Subcutaneous abdominal adipose tissue (tissue), 5 donors: ENCODE measurements at regions not wholly inside any gene's neighbourhood (a gene's known extent, or its start where the extent isn't known, plus 50 kb on each side); places are given as distances from the start of the nearest gene placed in this dataset.

ENCODE experiments used
- H3K27ac ChIP-seq: one replicate; pipeline ENCODE4 v1.7.0; 2013; ENCODE audit warnings: low read depth, mild to moderate bottlenecking, inconsistent platforms, low read length, moderate library complexity
- H3K27me3 ChIP-seq, 5 donors: one replicate each; pipeline ENCODE4 v1.7.0; 2013; ENCODE audit warnings: low read length in 5 of 5, inconsistent platforms in 1 of 5; ENCODE audit not compliant: control insufficient read depth in 5 of 5, insufficient read depth in 4 of 5
- H3K36me3 ChIP-seq, 5 donors: one replicate each; pipeline ENCODE4 v1.7.0; 2013; ENCODE audit warnings: low read length in 5 of 5; ENCODE audit not compliant: control insufficient read depth in 5 of 5, insufficient read depth in 5 of 5
- H3K4me1 ChIP-seq, 5 donors: one replicate each; pipeline ENCODE4 v1.7.0; 2013; ENCODE audit warnings: low read length in 5 of 5, mild to moderate bottlenecking in 3 of 5, moderate library complexity in 1 of 5; ENCODE audit not compliant: control insufficient read depth in 5 of 5, insufficient read depth in 5 of 5
- H3K4me3 ChIP-seq, 5 donors: one replicate each; pipeline ENCODE4 v1.7.0; 2013; ENCODE audit warnings: low read length in 5 of 5, low read depth in 1 of 5
- H3K9ac ChIP-seq, 5 donors: one replicate each; pipeline ENCODE4 v1.7.0; 2013; ENCODE audit warnings: low read length in 5 of 5, mild to moderate bottlenecking in 4 of 5, moderate library complexity in 3 of 5
- H3K9me3 ChIP-seq, 5 donors: one replicate each; pipeline ENCODE4 v1.7.0; 2013; ENCODE audit warnings: low read length in 5 of 5; ENCODE audit not compliant: control insufficient read depth in 5 of 5
- donor health status: healthy.
- donor health status: healthy.
- donor health status: healthy.
- donor health status: healthy.
- donor health status: healthy.

DNA sequence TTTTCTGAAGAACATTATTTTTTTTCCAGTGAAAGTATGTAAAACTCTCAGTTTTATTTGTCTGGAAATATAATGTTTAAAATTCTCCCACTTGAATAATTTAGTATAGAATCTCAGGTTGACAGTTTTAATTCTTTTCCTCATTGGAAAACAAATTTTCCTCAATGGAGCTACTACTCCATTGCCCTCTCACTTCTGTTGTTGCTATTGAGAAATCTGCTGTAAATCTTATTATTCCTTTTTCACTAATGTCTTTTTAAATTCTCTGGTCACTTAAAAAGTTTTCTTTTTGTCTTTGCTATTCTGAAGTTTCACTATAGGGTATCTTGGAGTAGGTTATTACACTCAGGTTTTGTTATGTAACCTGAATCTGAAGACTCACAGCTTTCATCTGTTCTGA lies 216.1 kb upstream of the PMFBP1 start:
- no peak overlapping the region for H3K9ac ChIP-seq
- no peak overlapping the region for H3K4me3 ChIP-seq
- no peaks in the 10 kb centered on the region for H3K27me3 ChIP-seq
- no peak overlapping the region for H3K27ac ChIP-seq
- no peaks in the 10 kb centered on the region for H3K36me3 ChIP-seq
- no peaks in the 10 kb centered on the region for H3K4me1 ChIP-seq
- peaks cover 0 to 14% (median 10%) of the 10 kb centered on the region in 5 donors for H3K9me3 ChIP-seq

DNA sequence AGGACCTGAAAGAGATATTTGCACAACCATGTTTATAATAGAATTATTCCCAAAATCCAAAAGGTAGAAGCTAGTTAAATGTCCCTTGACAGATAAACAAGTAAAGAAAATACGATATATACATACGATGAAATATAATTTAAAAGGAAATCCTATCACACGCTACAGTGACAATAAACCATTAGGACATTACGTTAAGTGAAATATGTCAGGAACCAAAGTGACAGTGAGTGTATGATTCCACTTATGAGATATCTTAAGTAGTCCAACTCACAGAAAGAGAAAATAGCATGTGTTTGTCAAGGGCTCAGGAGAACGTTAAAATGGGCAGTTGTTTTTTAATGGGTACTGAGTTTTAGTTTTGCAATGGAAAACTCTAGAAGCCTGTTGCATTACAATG lies 212.7 kb upstream of the PMFBP1 start:
- no peaks in the 10 kb centered on the region for H3K27me3 ChIP-seq
- peaks cover 0 to 14% (median 9%) of the 10 kb centered on the region in 5 donors for H3K9me3 ChIP-seq
- no peak overlapping the region for H3K4me3 ChIP-seq
- no peaks in the 10 kb centered on the region for H3K4me1 ChIP-seq
- no peak overlapping the region for H3K27ac ChIP-seq
- no peaks in the 10 kb centered on the region for H3K36me3 ChIP-seq
- H3K9ac ChIP-seq, result no peak overlapping the region

DNA sequence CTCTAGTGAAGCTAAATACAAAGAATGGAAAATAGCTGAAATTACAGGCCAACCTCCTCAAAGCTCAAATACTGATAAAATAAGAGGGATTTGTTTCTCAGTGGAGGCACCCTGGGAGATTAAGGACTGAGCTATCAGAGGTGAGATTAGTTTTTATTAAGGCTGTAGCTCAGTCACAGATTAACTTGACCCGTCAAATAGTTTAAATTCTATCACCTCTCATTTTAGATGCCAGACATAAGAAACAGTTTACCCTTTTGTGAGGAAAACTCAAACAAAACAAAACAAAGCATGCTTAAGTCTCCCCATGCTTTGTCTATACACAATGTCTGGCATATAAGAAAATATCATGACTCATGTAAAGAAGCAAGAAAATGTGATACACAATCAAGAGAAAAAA lies 208.3 kb upstream of the PMFBP1 start:
- no peaks in the 10 kb centered on the region for H3K36me3 ChIP-seq
- H3K27ac ChIP-seq, result no peak overlapping the region
- no peaks in the 10 kb centered on the region for H3K9me3 ChIP-seq
- no peaks in the 10 kb centered on the region for H3K4me1 ChIP-seq
- H3K9ac ChIP-seq, result no peak overlapping the region
- no peak overlapping the region for H3K4me3 ChIP-seq
- no peaks in the 10 kb centered on the region for H3K27me3 ChIP-seq

DNA sequence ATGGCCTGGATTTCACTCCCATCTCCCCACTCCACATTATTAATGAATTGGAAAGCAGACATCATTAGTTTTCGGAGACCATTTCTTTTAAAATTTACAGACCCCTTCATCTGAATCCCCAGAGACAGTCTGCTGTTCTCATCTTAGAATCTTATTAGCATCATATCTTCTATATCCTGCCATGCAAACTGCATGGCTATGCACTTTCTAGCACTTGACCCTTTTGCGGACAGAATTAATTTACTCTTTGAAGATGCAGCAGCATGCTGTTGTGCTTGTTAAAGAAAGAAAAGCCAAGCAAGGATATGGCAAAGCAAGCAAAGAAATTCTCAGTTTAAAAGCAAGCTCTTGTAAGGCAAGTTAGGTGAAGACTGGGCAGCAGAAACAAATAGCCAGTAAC lies 201.2 kb upstream of the PMFBP1 start:
- Histone ChIP-seq H3K36me3 (no peaks in the 10 kb centered on the region), H3K4me1 (no peaks in the 10 kb centered on the region), H3K4me3 (no peak overlapping the region), H3K27me3 (no peaks in the 10 kb centered on the region), H3K27ac (no peak overlapping the region), H3K9me3 (no peaks in the 10 kb centered on the region), H3K9ac (no peak overlapping the region)

DNA sequence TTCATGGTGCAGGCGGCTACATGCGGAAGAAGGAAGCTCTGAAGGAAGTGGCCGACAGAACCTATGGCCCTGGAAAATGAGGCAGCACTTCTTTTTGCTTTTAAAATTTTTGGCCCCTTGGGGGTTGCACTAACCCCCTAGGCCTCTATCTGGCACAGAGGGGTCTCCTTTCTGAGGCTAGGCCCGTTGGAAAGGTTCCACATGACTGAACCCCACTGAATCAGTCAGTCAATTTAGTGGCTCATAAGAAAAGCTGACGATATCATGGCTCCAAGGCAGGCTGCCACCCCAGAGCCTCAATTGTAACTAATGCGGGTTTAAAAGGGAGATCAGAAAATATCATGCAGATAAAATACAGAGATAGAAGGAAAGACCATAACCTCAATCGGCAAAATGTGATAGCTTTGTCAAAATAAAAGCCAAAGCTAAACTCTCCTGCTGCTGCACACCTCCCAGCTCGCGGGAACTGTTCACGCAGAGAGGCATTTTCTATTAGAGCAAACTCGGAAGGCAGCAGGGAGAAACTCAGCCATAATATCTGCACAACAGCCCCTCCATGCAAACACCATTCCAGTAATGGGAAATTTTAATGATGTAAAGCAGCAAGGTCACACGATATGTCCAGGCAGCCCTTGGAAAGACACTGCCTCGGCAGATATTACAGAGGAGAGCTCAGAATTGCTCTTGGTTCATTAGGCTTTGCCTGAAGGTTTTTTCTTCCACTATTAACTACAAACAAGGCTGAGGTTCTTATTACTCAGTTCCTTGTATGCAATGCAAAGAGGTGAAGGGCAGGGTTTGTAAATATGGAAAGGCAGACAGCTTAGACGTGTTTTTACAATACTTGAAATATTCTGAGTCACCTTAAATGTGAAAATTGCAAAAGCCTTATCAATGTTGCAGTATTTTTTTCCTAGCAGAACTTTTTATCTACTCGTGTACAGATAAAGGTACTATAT lies 200.4 kb upstream of the PMFBP1 start:
- Histone ChIP-seq H3K4me1 (no peaks in the 10 kb centered on the region), H3K27ac (no peak overlapping the region), H3K27me3 (no peaks in the 10 kb centered on the region), H3K36me3 (no peaks in the 10 kb centered on the region), H3K9ac (no peak overlapping the region), H3K9me3 (peaks cover 0 to 2% (median 0%) of the 10 kb centered on the region in 5 donors), H3K4me3 (no peak overlapping the region)

DNA sequence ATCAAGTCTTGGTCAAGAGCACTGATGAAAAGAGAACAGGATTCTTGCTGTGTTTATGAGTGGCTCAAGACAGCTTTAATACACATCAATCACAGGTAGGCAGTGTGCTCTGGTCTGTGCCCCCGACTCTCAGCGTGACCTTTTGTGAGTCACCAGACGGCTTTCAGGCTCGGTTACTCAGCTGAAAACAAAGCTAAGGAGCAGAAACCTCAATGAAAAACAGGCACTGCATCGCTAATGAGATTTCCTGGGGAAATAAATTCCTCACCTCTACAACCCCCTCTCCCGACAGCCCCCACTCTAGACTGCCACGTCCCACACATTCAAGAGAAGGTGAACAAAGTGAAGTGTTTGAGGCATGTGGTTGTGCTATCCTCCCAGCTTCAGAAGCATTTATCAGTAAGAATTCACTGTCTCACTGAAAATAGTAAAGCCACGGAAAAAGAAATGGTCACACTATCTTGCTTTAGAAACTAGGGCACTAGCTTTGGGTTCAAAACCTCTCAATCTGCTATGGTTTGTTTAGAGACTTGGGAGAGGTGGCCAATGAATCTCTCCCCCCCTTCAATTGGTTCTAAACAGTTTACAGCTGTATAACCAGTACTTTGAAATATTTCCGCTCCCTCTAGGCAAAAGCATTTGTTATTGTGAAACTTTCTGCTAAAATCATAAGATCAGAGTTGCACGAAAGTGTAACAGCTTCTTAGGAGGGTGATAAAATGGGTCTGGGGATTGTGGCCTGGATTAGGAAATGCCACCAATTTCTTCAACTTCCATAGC lies 199.5 kb upstream of the PMFBP1 start:
- H3K27ac ChIP-seq, result no peak overlapping the region
- no peak overlapping the region for H3K9ac ChIP-seq
- peaks cover 0 to 2% (median 0%) of the 10 kb centered on the region in 5 donors for H3K9me3 ChIP-seq
- H3K4me1 ChIP-seq, result no peaks in the 10 kb centered on the region
- H3K4me3 ChIP-seq, result no peak overlapping the region
- H3K36me3 ChIP-seq, result no peaks in the 10 kb centered on the region
- no peaks in the 10 kb centered on the region for H3K27me3 ChIP-seq

DNA sequence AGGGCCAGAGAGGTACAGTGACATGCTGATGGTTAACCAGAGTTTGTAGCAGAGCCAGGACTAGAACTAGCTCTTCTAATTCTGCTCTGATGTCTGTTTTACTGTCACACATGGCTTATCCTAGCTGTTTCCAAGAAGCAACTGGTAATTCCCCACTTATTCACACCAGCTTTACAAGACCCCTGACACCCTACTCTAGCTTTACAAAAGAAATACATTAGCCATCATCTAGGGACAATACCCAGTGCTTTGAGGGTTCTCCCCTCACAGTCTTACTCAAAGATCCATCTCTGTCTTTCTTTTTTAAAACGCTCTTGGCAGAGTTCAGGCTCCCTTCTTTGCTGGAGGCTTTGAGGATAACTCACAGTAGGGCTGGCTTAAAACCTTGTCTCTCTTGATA lies 197.3 kb upstream of the PMFBP1 start:
- no peaks in the 10 kb centered on the region for H3K4me1 ChIP-seq
- no peak overlapping the region for H3K9ac ChIP-seq
- no peaks in the 10 kb centered on the region for H3K27me3 ChIP-seq
- H3K4me3 ChIP-seq, result no peak overlapping the region
- no peak overlapping the region for H3K27ac ChIP-seq
- H3K36me3 ChIP-seq, result no peaks in the 10 kb centered on the region
- peaks cover 0 to 6% (median 0%) of the 10 kb centered on the region in 5 donors for H3K9me3 ChIP-seq

DNA sequence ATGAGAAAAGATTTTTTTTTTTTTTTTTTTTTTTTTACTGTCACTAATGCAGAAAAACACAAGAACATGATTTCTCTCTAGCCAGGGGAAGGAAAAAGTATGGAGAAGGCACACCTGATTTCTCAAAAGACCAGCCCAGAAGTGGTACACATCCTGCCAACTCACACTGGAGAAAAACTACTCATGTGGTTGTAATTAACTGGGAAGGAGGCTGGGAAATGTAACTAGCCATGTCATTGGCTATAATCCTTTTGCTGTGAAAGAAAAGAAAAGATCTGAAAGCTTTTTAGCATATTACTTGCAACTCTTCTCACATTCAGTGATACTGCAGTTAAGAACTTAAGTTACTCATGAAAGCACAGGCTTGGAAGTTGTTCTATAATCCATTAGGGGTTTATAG lies 195.9 kb upstream of the PMFBP1 start:
- Histone ChIP-seq H3K36me3 (no peaks in the 10 kb centered on the region), H3K4me1 (no peaks in the 10 kb centered on the region), H3K9ac (no peak overlapping the region), H3K9me3 (peaks cover 0 to 6% (median 0%) of the 10 kb centered on the region in 5 donors), H3K4me3 (no peak overlapping the region), H3K27me3 (no peaks in the 10 kb centered on the region), H3K27ac (no peak overlapping the region)

DNA sequence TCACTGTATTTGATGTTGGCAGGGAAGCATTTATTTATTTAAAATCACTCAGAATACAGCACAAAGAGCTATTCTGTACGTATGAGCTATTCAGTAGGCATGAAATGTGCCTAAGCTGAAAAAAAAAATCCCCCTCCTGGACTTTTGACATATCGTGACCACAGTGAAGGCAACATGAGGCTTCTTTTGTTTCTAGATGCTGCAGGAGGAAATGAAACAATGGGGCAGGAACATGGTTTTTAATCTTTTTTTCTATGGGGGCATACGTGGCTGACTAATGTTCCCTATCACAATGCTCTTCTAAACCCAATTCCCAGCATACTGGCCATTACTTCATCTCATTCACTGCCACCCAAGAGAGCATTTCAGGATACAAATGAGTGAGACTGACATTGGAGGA lies 191.0 kb upstream of the PMFBP1 start:
- no peaks in the 10 kb centered on the region for H3K4me1 ChIP-seq
- no peak overlapping the region for H3K9ac ChIP-seq
- H3K36me3 ChIP-seq, result no peaks in the 10 kb centered on the region
- H3K27ac ChIP-seq, result no peak overlapping the region
- no peaks in the 10 kb centered on the region for H3K27me3 ChIP-seq
- no peak overlapping the region for H3K4me3 ChIP-seq
- H3K9me3 ChIP-seq, result peaks cover 0 to 6% (median 0%) of the 10 kb centered on the region in 5 donors

DNA sequence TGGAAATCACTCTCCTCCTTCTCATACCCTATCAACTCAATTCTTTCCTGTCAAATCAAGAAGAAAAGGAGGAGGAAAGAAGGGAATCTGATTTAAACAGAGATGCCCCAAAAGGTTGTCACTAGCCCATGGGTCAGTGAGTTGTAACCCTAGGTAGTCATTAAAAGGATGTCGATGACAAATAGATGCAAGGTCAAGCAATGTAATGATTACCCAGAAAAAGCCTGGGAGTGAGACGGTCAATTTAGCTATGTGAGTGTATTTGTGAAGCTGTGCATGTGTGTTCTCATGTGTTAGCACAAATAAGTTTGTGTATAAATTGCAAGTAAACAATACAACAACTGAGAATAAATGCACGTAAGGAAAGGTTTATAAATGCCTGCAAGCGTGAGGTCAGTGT lies 190.5 kb upstream of the PMFBP1 start:
- Histone ChIP-seq H3K36me3 (no peaks in the 10 kb centered on the region), H3K9ac (no peak overlapping the region), H3K27ac (no peak overlapping the region), H3K27me3 (no peaks in the 10 kb centered on the region), H3K4me3 (no peak overlapping the region), H3K4me1 (no peaks in the 10 kb centered on the region), H3K9me3 (peaks cover 0 to 4% (median 0%) of the 10 kb centered on the region in 5 donors)
